ENCODE measurements at regions not wholly inside any gene's neighbourhood (a gene's known extent, or its start where the extent isn't known, plus 50 kb on each side); places are given as distances from the start of the nearest gene placed in this dataset.

DNA sequence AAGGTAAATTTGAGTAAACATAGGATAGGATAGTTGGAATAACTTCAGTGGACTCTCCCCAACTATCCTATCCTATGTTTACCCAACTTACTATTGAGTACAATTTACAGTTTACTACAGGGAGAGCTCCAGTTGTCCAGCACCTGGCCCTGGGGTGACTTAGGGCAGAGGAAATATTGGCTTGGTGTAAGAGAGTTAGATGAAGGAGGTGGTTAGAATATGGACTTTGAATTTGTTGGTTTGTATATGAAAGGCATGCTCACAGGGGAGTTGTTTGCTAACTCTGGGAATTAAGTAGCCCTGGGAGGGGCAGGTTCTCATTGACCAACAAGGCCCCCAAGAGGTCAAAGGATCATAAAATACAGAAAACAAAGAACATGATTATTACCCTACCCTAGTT lies 497.7 kb downstream of the ARL4A start:
- Histone ChIP-seq H3K27ac (ENCODE audit: low read depth) (no peak overlapping the region), H3K36me3 (ENCODE audit: insufficient read depth) (no peaks in the 10 kb centered on the region), H3K4me1 (ENCODE audit: insufficient read depth) (no peaks in the 10 kb centered on the region), H3K4me3 (ENCODE audit: low read depth, low read length) (no peak overlapping the region)
- DNase-seq (ENCODE audit: extremely low spot score): no peak

GRCh38 chr7:13188236-13188805 lies 500.9 kb downstream of the ARL4A start:
- no peaks in the 10 kb centered on the region for H3K4me1 ChIP-seq (ENCODE audit: insufficient read depth)
- H3K27ac ChIP-seq (ENCODE audit: low read depth): no peak overlapping the region
- no peak for DNase-seq (ENCODE audit: extremely low spot score)
- H3K4me3 ChIP-seq (ENCODE audit: low read depth, low read length): no peak overlapping the region
- WGBS: 80% methylated on average over 5 of the region's 5 CpGs
- no peaks in the 10 kb centered on the region for H3K36me3 ChIP-seq (ENCODE audit: insufficient read depth)

DNA sequence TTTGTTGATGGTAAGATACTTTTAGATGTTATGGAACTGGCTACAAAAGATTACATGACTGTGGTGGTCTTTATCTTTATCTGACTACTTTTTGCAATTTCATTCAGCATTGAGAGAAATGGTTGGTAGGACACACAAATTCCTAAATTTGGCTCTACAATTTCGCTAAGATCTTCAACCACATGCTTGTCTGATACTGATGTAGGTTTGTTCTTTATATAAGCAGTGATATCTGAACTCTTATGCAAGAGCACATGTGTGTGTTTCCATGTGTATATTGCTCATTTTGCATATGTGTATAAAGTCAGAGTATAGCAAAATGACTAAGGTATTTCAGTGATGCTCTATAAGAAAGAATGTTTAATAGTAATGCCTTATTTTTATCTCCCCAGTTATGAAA lies 501.5 kb downstream of the ARL4A start:
- no peak for DNase-seq (ENCODE audit: extremely low spot score)
- Histone ChIP-seq H3K4me1 (ENCODE audit: insufficient read depth) (no peaks in the 10 kb centered on the region), H3K36me3 (ENCODE audit: insufficient read depth) (no peaks in the 10 kb centered on the region), H3K27ac (ENCODE audit: low read depth) (no peak overlapping the region), H3K4me3 (ENCODE audit: low read depth, low read length) (no peak overlapping the region)
- 87% methylated on average over 1 of the region's 1 CpG for WGBS

GRCh38 chr7:13189668-13190067 lies 502.2 kb downstream of the ARL4A start:
- DNase-seq (ENCODE audit: extremely low spot score): no peak
- 90% methylated on average over 2 of the region's 2 CpGs for WGBS
- Histone ChIP-seq H3K36me3 (ENCODE audit: insufficient read depth) (no peaks in the 10 kb centered on the region), H3K4me3 (ENCODE audit: low read depth, low read length) (no peak overlapping the region), H3K27ac (ENCODE audit: low read depth) (no peak overlapping the region), H3K4me1 (ENCODE audit: insufficient read depth) (no peaks in the 10 kb centered on the region)

DNA sequence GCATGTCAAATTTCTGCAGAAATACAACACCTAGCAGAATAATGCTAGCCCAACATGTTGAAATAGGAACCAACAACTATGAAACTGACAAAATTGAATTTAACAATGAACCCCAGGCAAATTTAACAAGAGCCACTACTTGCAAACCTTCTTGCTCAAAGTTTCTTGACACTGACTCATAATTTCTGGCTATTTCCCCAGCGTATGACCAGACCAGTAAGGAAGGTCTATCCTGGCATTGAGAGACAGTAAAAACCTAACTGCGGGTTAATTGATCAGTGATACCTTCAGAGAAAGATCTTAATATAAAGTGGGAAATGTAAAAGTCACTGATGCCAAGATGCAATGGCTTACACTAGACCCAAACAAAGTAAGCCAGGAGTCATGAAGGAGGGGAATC lies 510.1 kb downstream of the ARL4A start:
- Histone ChIP-seq H3K4me1 (ENCODE audit: insufficient read depth) (no peaks in the 10 kb centered on the region), H3K4me3 (ENCODE audit: low read depth, low read length) (no peak overlapping the region), H3K27ac (ENCODE audit: low read depth) (no peak overlapping the region), H3K36me3 (ENCODE audit: insufficient read depth) (no peaks in the 10 kb centered on the region)
- WGBS: 46% methylated on average over 2 of the region's 2 CpGs
- DNase-seq (ENCODE audit: extremely low spot score): no peak

DNA sequence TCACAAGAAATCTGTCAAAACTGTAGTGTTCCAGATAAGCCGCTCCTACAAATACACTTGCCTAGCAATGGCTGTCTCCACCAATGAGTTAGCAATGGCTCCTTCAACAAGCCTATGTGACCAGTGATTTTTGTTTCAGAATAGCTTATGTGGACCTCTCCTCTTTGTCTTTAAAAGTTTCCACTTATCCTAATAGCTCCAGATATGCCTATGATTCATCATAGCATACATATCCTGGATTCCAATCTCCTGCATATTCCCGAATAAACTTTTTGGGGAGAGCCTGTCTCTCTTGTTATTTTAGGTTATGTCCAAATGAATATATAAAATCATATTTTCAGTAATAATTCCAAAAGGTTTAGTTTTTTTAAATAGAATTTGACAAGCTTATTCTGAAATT lies 510.6 kb downstream of the ARL4A start:
- H3K36me3 ChIP-seq (ENCODE audit: insufficient read depth): no peaks in the 10 kb centered on the region
- H3K4me3 ChIP-seq (ENCODE audit: low read depth, low read length): no peak overlapping the region
- H3K4me1 ChIP-seq (ENCODE audit: insufficient read depth): no peaks in the 10 kb centered on the region
- no peak for DNase-seq (ENCODE audit: extremely low spot score)
- 90% methylated on average over 2 of the region's 2 CpGs for WGBS
- H3K27ac ChIP-seq (ENCODE audit: low read depth): no peak overlapping the region

DNA sequence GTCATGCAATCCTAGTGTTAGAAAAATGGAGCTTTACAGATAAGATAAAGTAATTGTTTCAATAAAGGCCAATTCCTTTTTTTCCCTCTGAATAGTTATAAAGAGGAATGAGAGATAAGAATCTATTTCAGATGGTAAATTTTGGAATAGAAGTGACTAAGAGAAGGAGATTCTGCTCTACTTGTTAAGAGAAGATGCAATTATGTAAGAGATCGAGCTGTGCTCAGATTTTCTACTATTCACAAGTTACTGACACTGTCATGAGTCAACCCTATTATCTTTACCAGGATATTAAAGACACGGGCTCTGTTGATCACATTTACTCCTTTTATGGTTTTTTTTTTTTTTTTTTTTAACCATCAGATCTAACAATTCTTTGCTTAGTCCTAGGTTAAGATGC lies 511.3 kb downstream of the ARL4A start:
- 56% methylated on average over 2 of the region's 2 CpGs for WGBS
- Histone ChIP-seq H3K36me3 (ENCODE audit: insufficient read depth) (no peaks in the 10 kb centered on the region), H3K27ac (ENCODE audit: low read depth) (no peak overlapping the region), H3K4me1 (ENCODE audit: insufficient read depth) (no peaks in the 10 kb centered on the region), H3K4me3 (ENCODE audit: low read depth, low read length) (no peak overlapping the region)
- no peak for DNase-seq (ENCODE audit: extremely low spot score)

DNA sequence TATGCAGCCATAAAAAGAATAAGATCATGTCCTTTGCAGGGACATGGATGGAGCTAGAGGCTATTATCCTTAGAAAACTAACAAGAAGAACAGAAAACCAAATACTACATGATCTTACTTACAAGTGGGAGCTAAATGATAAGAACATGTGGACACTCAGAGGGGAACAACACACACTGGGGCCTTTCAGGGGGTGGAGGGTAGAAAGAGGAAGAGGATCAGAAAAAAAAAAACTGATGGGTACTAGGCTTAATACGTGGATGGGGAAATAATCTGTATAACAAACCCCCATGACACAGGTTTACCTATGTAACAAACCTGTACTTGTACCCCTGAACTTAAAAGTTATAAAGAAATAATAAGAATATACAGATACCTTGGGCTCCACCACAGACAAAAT lies 514.2 kb downstream of the ARL4A start:
- no peak for DNase-seq (ENCODE audit: extremely low spot score)
- WGBS: 87% methylated on average over 1 of the region's 1 CpG
- Histone ChIP-seq H3K4me1 (ENCODE audit: insufficient read depth) (no peaks in the 10 kb centered on the region), H3K36me3 (ENCODE audit: insufficient read depth) (no peaks in the 10 kb centered on the region), H3K4me3 (ENCODE audit: low read depth, low read length) (no peak overlapping the region), H3K27ac (ENCODE audit: low read depth) (no peak overlapping the region)

- WGBS: 11% methylated on average over 1 of the region's 1 CpG
- no peak for DNase-seq (ENCODE audit: extremely low spot score)
- no peaks in the 10 kb centered on the region for H3K36me3 ChIP-seq (ENCODE audit: insufficient read depth)
- H3K4me3 ChIP-seq (ENCODE audit: low read depth, low read length): no peak overlapping the region
- H3K27ac ChIP-seq (ENCODE audit: low read depth): no peak overlapping the region
- no peaks in the 10 kb centered on the region for H3K4me1 ChIP-seq (ENCODE audit: insufficient read depth)
Observed at GRCh38 chr7:13217768-13218167, 530.3 kb downstream of the ARL4A start.

GRCh38 chr7:13225068-13225467 lies 537.6 kb downstream of the ARL4A start:
- Histone ChIP-seq H3K36me3 (ENCODE audit: insufficient read depth) (no peaks in the 10 kb centered on the region), H3K4me1 (ENCODE audit: insufficient read depth) (no peaks in the 10 kb centered on the region), H3K4me3 (ENCODE audit: low read depth, low read length) (no peak overlapping the region), H3K27ac (ENCODE audit: low read depth) (no peak overlapping the region)
- 59% methylated on average over 1 of the region's 1 CpG for WGBS
- no peak for DNase-seq (ENCODE audit: extremely low spot score)

DNA sequence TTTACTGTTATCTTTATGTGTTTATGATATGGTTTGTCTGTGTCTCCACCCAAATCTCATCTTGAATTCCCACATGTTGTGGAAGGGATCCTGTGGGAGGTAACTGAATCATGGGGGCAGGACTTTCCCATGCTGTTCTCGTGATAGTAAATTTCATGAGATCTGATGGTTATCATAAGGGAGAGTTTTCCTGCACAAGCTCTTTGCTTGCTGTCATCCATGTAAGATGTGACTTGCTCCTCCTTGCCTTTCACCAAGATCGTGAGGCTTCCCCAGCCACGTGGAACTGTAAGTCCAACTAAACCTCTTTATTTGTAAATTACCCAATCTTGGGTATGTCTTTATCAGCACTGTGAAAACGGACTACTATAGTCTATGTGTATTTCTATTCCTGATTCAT lies 539.0 kb downstream of the ARL4A start:
- no peaks in the 10 kb centered on the region for H3K36me3 ChIP-seq (ENCODE audit: insufficient read depth)
- H3K27ac ChIP-seq (ENCODE audit: low read depth): no peak overlapping the region
- no peak overlapping the region for H3K4me3 ChIP-seq (ENCODE audit: low read depth, low read length)
- no peaks in the 10 kb centered on the region for H3K4me1 ChIP-seq (ENCODE audit: insufficient read depth)
- DNase-seq (ENCODE audit: extremely low spot score): no peak
- 85% methylated on average over 4 of the region's 4 CpGs for WGBS

DNA sequence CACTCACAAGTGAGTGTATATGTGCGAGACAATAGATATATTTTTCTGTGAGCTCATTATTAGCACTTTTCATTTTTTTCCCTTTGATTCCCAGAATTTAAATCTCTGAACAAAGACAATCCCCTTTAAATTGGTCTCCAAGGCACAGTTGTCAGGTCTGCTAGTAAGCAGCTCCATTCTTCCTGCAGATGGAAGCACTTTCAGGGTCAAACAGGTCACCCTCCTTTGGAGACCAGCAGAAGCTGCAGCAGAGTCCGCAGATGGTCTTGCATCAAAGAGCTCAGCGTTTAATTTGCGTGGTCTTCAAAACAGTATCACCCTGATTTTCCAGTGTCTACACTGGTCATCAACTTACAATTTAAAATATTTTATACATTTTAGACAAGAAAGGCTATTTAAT lies 543.8 kb downstream of the ARL4A start:
- Histone ChIP-seq H3K4me3 (ENCODE audit: low read depth, low read length) (no peak overlapping the region), H3K36me3 (ENCODE audit: insufficient read depth) (no peaks in the 10 kb centered on the region), H3K27ac (ENCODE audit: low read depth) (no peak overlapping the region), H3K4me1 (ENCODE audit: insufficient read depth) (no peaks in the 10 kb centered on the region)
- WGBS: 85% methylated on average over 4 of the region's 4 CpGs
- no peak for DNase-seq (ENCODE audit: extremely low spot score)

- Histone ChIP-seq H3K27ac (ENCODE audit: low read depth) (no peak overlapping the region), H3K4me3 (ENCODE audit: low read depth, low read length) (no peak overlapping the region), H3K36me3 (ENCODE audit: insufficient read depth) (no peaks in the 10 kb centered on the region), H3K4me1 (ENCODE audit: insufficient read depth) (no peaks in the 10 kb centered on the region)
- WGBS: 80% methylated on average over 1 of the region's 1 CpG
- DNase-seq (ENCODE audit: extremely low spot score): no peak
Observed at GRCh38 chr7:13235436-13235835, 548.0 kb downstream of the ARL4A start.

DNA sequence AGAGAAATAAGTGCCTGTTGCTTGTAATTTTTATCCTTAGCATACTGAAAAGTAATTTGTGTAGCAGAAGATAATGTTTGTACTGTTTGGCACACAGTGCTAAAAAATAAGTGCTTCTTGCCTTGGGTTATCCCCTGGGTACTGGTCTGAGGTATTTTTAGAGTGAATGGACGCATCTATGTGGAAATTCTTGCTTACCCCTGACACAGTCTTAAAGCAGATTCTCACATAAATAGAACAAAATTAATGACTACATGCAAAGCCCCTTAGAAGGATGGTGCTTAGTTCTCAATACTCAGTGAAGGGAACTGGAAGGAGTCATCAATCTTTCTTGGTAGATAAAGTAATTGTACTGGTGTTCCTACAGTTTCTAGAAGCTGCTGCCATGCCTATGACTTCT lies 548.6 kb downstream of the ARL4A start:
- Histone ChIP-seq H3K4me3 (ENCODE audit: low read depth, low read length) (no peak overlapping the region), H3K27ac (ENCODE audit: low read depth) (no peak overlapping the region), H3K36me3 (ENCODE audit: insufficient read depth) (no peaks in the 10 kb centered on the region), H3K4me1 (ENCODE audit: insufficient read depth) (no peaks in the 10 kb centered on the region)
- 67% methylated on average over 1 of the region's 1 CpG for WGBS
- DNase-seq (ENCODE audit: extremely low spot score): no peak

GRCh38 chr7:13240349-13240748 lies 552.9 kb downstream of the ARL4A start:
- Histone ChIP-seq H3K27ac (ENCODE audit: low read depth) (no peak overlapping the region), H3K36me3 (ENCODE audit: insufficient read depth) (no peaks in the 10 kb centered on the region), H3K4me3 (ENCODE audit: low read depth, low read length) (no peak overlapping the region), H3K4me1 (ENCODE audit: insufficient read depth) (no peaks in the 10 kb centered on the region)
- DNase-seq (ENCODE audit: extremely low spot score): no peak
- 71% methylated on average over 2 of the region's 2 CpGs for WGBS

All from urinary bladder (tissue), 3 donors.